ENCODE measurements at regions not wholly inside any gene's neighbourhood (a gene's known extent, or its start where the extent isn't known, plus 50 kb on each side); places are given as distances from the start of the nearest gene placed in this dataset.
"Not testable (repeated sequence)": the region's sequence is repeated elsewhere in the genome, so short reads cannot be mapped to it uniquely, and the experiment has no call there.

DNA sequence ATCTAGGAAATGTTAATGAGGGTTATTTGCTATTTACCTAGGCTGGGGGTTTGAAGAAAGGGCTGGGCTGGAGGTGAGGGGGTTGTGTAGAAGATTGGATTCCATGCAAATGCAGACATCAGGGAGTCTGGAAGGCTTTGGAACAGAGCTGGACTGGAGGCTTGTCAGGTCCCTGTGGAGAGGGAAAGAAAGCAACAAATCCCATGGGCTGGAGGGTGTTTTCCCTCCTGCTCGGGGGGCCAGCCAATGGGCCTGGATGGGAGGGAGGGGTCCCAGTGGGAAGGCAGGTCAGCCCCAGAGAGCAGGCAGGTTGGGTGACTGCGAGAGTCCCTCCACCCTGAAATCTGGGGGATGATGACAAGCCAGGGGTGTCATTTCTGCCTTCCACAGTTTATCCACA lies 431.8 kb downstream of the RPS24 start:
- DNase-seq, result no peak

DNA sequence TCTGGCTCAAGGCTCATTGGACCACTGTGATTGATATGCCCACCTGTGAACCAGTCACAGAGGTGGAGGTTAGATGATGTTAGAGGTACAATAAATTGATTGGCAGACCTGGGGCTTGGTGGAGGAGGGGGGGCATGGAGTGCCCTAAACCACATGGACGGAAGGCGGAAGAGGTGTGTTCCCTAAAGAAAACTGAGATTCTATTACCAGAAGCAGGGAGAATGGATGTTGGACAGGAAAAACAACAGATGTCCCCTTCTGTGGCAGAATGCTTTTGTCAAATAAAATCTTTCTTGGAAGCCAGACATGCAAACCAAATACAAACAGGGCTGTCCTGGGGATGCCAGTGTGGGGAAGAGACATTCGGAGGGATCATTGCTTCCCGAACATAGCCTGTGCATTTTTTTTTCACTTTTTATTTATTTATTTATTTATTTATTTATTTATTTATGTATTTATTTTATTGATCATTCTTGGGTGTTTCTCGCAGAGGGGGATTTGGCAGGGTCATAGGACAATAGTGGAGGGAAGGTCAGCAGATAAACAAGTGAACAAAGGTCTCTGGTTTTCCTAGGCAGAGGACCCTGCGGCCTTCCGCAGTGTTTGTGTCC lies 433.9 kb downstream of the RPS24 start:
- no peak for DNase-seq

DNA sequence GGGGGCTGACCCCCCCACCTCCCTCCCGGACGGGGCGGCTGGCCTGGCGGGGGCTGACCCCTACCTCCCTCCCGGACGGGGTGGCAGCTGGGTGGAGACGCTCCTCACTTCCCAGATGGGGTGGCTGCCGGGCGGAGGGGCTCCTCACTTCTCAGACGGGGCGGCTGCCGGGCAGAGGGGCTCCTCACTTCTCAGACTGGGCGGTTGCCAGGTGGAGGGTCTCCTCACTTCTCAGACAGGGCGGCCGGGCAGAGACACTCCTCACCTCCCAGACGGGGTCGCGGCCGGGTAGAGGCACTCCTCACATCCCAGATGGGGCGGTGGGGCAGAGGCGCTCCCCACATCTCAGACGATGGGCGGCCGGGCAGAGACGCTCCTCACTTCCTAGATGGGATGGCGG lies 435.1 kb downstream of the RPS24 start:
- DNase-seq, result not testable (repeated sequence)

DNA sequence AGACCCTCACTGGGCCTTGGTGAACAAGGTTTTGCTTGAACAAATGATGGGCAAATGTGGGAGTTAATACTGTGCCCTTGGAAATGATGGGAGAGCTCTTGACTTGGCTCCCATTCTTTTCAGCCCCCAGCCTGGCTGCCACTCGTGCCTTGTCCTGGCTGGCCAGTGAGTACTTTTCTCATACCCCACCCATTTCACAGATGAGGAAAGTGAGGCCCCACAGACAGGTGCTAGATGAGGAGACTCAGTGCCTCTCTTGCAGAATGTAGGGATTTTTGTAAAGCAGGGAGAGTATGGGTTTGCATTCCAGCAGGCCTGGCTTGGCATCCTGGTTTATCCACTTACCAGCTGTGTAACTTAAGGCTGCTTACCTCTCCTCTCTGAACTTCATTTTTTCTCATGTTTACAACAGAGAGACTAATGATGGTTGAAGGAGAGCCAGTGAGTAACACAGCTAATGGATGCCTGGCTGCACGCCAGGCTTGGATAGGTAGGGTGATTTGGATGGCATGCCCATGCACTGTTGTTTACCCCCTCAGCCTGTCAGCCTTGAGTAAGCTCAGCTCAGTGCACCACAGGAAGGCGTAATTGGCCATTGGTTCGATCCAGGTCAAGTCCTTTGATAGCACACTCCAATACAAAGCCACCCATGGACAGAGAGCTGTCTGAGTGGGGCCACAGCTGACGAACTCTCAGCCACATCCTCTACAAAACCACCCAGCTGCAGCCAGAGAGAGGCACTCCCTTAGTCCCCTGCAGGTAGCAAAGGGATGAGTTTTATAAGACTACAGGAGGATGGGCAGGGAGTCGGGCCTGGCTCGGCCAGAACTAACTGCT lies 436.8 kb downstream of the RPS24 start:
- no peak for DNase-seq

GRCh38 chr10:78471326-78471722 lies 437.7 kb downstream of the RPS24 start:
- no peak for DNase-seq

DNA sequence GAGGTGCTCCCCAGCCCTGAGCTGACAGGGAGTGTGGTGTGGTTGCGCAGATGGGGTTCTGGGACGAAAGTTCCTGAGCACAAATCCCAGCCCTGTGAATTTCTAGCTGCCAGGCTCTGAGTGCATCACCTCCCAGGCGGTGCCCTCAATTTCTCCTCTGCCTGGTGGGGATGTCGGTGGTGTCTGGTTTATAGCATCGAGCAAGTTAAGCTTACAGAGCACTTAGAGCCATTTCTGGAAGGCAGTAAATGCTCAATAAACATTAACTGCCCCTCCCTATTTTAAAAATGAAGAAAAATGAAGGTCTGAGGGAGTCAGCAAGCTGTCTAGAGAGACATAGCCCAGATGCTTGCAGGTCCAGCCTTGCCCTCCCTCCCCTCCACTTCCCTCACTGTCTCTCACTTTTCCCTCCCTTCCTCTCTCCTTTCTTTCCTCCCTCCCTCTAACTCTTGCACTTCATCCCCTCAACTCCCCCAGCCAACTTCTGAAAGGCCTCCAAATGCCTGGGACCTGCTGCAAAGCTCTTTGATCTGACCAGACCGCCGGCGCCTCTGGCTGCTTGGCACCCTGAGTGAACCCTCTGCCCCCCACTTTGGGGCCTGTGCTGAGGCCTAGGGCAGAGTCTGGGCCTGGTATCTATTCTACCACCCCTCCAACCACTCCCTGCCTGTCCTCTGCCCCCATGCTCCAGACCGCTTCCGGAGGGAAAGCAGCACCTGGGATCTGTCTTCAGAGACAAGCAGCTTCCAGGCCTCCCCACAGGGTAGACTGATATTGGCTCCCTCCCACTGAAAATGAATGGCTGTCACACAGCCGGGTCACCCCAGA lies 438.3 kb downstream of the RPS24 start:
- DNase-seq, result no peak

DNA sequence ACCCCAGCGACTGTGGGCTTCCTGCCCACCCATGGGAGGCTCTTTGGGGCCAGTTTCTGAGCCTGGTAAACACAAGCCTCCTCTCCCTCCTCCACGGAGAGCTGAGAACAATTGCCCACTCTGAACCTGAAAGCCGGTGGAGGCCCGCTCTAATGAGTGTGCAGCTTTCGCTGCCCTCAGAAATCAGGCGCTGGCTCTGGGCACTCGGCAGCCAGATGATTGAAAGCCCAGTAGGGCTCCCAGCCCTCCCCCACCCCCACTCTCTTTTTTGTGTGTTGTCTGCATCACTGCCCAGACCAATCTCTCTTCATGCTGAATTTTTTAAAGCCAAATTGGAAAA lies 438.9 kb downstream of the RPS24 start:
- DNase-seq, result no peak

DNA sequence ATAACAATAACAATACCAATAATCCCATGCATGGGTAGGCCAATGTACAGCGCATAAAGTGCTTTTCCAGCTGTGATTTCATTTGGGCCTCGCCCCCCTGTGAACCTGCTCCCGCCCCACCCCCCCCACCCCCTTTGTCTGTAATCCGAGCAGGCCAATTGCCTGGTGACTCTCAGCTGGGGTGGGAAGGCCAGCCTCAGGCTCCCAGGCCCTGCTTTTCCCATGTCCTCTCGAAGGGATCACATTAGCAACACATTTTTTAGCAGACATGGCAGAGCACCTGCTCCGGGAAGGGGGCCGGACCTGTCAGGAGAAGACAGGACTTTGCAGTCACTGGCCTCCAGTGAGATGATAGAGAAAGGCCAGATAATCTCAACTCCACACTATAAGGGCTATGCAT lies 439.3 kb downstream of the RPS24 start:
- DNase-seq, result no peak

DNA sequence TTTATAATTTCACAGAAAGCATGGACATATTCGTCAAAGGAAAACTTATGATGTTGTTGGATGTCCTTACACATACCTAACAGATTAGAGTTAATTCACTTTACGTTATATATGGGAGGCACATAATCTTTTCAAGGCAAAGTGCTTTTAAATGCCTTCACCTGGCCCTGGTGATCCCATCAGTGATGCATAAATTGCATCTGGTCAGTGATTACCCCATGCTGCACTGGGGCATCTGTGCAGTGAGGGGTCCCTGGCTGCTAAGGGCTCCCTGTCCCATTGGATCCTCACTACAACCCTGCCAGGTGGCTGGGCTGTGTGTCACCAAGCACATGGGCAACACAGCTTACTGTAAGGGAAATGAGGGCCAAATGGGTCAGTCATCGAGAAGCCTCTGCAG lies 441.1 kb downstream of the RPS24 start:
- no peak for DNase-seq

GRCh38 chr10:78475437-78475836 lies 441.8 kb downstream of the RPS24 start:
- no peak for DNase-seq

DNA sequence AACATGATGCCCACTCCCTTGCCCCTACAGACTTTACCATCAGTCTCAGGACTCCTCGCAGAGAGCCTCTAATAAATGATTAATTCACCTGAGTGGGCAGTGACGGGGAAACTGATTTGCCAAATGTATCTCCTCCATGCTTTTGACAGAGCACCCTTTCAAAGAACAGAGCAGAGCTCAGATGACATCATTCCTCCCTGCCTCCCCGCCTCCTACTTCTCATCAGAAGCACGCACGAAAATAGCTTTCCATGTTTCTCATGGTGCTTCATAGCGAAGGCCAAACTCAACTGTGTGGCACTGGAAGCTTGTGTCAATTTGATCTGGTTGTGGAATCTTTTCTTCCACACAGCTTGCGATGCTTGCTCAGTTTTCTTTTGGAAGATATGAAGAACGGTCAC lies 442.5 kb downstream of the RPS24 start:
- no peak for DNase-seq

DNA sequence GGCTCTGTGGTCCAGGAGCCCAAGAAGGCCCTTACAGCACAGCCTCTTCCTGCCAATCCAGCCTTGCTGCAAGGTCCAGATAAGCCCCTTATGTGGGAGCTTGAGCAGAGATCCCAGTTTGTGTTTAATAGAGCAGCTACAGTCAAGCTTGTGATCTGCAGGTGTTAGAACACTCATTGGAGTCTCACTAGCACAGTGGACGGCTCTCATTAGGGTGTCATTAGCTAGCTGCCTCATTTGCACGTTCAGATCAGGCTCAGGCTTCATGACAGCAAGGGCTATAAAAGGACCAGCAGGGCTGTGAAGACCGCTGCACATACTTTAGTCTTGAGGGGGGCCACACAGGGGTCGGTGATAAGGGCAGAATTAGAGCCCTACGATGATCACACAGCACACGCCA lies 443.2 kb downstream of the RPS24 start:
- DNase-seq, result no peak

DNA sequence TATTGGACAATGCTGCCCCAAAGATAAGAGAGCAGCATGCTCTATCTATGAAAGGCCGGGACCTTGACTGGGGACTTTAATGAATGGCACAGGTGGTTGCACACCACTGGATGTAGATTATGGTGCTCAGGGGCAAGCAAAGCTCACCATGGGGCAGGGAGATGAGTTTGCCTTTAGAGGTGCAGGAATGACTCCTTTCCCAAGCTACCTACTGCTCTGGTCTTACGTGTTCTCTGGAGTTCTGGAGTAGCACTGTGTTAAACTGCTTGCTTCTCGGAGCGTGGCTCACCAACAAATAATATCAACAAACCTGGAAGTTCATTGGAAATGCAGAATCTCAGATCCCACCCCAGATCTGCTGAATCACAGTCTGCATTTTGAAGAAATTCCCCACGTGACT lies 445.3 kb downstream of the RPS24 start:
- DNase-seq, result no peak

GRCh38 chr10:78479467-78479866 lies 445.8 kb downstream of the RPS24 start:
- no peak for DNase-seq

DNA sequence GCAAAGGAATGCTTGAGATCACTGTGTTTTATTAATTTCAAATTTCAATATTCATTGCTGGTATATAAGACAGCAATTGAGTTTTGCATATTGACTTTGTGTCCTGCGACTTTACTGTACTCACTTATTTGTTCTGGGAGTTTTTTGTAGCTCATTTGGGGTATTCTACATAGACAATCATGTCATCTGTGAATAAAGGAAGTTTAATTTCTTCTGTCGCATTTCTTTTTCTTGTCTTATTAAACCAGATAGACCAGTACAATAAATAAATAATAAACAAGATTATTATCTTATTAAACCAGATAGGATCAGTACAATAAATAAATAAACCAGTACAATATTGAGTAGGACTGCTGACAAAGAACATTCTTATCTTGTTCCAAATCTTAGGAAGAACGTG lies 448.2 kb downstream of the RPS24 start:
- no peak for DNase-seq

DNA sequence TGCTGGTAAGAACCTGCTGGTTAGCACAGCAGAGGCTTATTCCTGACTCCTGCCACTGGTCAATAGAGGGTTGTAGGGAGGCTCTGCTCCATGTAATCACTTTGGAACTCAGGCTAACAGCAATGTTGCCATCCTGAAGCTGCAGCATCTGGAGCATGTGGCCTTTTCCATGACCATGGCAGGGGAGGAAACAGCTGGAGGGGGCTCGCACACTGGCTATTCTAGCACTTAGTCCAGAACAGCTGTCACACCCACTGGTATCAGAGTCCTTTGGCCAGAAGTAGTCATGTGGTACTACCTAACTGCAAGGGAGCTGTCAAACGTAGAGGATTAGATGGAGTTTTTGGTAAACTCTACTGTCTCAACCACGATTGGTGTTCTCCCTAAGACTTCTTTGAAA lies 450.0 kb downstream of the RPS24 start:
- no peak for DNase-seq

- DNase-seq, result no peak
Measured at GRCh38 chr10:78489034-78489433, 455.4 kb downstream of the RPS24 start.

- peak; percentile 38 for DNase-seq
Measured at GRCh38 chr10:78491812-78492211, 458.1 kb downstream of the RPS24 start.

DNA sequence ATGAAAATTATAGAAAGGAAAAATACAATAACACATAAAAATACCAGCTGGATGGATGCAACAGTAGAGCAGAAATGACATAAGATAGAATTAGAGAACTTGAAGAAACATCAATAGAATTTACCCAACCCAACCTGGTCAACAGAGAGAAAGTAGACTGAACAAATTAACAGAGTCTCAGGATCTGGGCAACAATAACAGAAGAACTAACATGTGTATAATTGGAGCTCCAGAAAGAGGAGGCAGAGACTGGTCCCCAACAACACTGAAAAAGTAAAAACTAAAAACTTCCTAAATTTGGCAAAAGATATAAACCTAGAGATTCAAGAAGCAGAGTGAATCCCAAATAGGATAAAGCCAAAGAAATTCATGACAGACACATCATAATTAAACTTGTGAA lies 458.8 kb downstream of the RPS24 start:
- no peak for DNase-seq

DNA sequence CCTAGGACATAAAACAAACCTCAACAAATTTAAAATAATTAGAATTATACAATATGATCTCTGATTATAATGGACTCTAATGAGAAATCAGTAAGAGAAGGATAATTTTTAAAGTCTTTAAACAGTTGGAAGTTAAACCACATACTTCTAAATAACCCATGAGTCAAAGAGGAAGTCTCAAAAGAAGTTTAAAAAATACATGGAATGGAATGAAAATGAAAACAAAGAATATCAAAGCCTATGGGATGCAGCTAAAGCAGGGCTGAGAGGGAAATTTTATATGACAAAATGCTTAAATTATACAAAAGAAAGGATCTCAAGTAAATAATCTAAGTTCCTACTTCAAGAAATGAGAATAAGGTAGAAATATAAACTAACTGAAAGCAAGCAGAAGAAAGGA lies 460.5 kb downstream of the RPS24 start:
- no peak for DNase-seq

- DNase-seq, result peak; percentile 12
Measured at GRCh38 chr10:78502210-78502936, 468.7 kb downstream of the RPS24 start.

DNA sequence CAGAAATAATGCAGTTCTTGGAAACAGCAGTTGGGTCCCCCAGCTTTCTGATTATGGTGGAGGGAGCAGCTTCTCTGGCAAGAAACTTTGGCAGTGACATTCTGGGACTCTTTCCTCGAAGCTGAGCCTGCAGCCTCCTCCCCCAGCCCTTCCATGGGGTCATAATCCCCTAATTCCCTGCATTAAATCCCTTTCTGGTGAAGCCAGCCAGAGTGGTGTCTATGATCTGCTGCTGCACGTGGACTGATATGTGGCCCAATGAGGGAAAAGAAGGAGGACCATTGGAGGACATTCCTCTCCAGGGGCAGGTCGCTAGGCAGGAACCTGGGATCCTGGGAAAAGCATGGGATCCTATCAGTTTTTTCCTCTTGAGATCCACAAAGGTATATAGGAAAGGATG lies 470.5 kb downstream of the RPS24 start:
- no peak for DNase-seq

- no peak for DNase-seq
Measured at GRCh38 chr10:78505657-78506056, 472.0 kb downstream of the RPS24 start.

Measured in suppressor macrophage treated with lipopolysaccharide for 4 hours (primary cell).